ENCODE measurements at regions not wholly inside any gene's neighbourhood (a gene's known extent, or its start where the extent isn't known, plus 50 kb on each side); places are given as distances from the start of the nearest gene placed in this dataset.

DNA sequence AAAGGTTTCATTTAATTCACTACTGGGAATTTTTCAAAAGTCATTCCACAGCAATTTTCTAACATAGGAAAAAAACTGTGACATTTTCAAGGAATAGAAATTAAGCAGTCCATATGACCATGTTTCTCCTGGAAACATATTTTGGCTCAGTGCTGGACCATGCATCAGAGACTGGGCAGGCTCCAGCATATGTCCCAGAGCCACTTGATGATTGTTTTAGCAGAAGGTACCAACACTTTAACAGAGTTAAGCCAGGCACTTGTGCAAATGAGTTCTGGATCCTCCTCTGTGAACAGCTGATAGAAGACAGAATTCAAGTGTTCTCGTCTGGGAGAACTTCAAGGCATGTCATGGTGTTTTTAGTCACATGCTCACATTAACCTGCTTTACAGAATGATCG, 516.3 kb downstream of the COL12A1 start:
- TF ChIP-seq, protein P1, sequence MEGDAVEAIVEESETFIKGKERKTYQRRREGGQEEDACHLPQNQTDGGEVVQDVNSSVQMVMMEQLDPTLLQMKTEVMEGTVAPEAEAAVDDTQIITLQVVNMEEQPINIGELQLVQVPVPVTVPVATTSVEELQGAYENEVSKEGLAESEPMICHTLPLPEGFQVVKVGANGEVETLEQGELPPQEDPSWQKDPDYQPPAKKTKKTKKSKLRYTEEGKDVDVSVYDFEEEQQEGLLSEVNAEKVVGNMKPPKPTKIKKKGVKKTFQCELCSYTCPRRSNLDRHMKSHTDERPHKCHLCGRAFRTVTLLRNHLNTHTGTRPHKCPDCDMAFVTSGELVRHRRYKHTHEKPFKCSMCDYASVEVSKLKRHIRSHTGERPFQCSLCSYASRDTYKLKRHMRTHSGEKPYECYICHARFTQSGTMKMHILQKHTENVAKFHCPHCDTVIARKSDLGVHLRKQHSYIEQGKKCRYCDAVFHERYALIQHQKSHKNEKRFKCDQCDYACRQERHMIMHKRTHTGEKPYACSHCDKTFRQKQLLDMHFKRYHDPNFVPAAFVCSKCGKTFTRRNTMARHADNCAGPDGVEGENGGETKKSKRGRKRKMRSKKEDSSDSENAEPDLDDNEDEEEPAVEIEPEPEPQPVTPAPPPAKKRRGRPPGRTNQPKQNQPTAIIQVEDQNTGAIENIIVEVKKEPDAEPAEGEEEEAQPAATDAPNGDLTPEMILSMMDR (IDR thresholded peaks at IDR 0.05): no peak
- TF ChIP-seq POLR2AphosphoS5 (IDR thresholded peaks at IDR 0.05): no peak

Data from stomach (tissue), 4 donors.